Esophagus squamous epithelium (tissue), 5 donors: ENCODE measurements at regions not wholly inside any gene's neighbourhood (a gene's known extent, or its start where the extent isn't known, plus 50 kb on each side); places are given as distances from the start of the nearest gene placed in this dataset.

ENCODE experiments used
- DNase-seq: peaks from one replicate; lab custom pipeline; 2025; lab: John Stamatoyannopoulos, UW
- H3K27ac ChIP-seq, 4 donors: fragments of 200-600 bp; sonication (generic); one replicate each; pipeline ENCODE4 v1.5.1; 2016 to 2019; ENCODE audit warnings: mild to moderate bottlenecking in 1 of 4
- H3K27me3 ChIP-seq, 4 donors: fragments of 200-600 bp; sonication (generic); 1 replicate in 3 of 4; 2 replicates in 1 of 4; pipeline versions ENCODE4 v1.5.1 to v1.6.0; 2017 to 2021; ENCODE audit warnings: antibody characterized with exemption in 1 of 4
- H3K36me3 ChIP-seq, 3 donors: fragments of 200-600 bp; sonication (generic); one replicate each; pipeline ENCODE4 v1.5.1; 2016 to 2019
- H3K4me1 ChIP-seq, 3 donors: fragments of 200-600 bp; sonication (generic); one replicate each; pipeline ENCODE4 v1.5.1; 2017 to 2019
- H3K4me3 ChIP-seq, 4 donors: fragments of 200-600 bp; sonication (generic); 1 replicate in 3 of 4; 2 replicates in 1 of 4; pipeline ENCODE4 v1.5.1; 2016 to 2019; ENCODE audit warnings: mild to moderate bottlenecking in 2 of 4, moderate library complexity in 1 of 4
- H3K9me3 ChIP-seq, 3 donors: fragments of 200-600 bp; sonication (generic); one replicate each; pipeline ENCODE4 v1.5.1; 2016 to 2019
- POLR2A ChIP-seq, 4 donors: fragments of 450-650 bp; IDR thresholded peaks; one replicate each; pipeline ENCODE4 v1.6.1; 2017; ENCODE audit warnings: antibody characterized with exemption in 4 of 4, mild to moderate bottlenecking in 4 of 4, moderate library complexity in 3 of 4
- WGBS, 2 donors: methylation state at CpG; one replicate each; pipeline ENCODE4 v1.1.5; 2018; 5-methylcytosine and 5-hydroxymethylcytosine counted together
- intact Hi-C: fragments of 100-400 bp; cut with DNase I; formaldehyde crosslinking; loops from one replicate; pipeline ENCODE4 v1.15.0; 2022
- TF ChIP-seq, protein P1 (sequence below), 6 experiments: fragments of 450-650 bp in 4 of 6; fragments of 200-600 bp in 2 of 6; sonication (generic) in 2 of 6; IDR thresholded peaks; one replicate each; pipeline ENCODE4 v1.5.1; 2016 to 2019; ENCODE audit warnings: antibody characterized with exemption in 6 of 6, mild to moderate bottlenecking in 4 of 6, moderate library complexity in 4 of 6
- donor health status: DM: yes; HTN: yes; CAD: no.

- H3K27me3 ChIP-seq, result no peaks in the 10 kb centered on the region
- intact Hi-C loops, result no loop called here
- TF ChIP-seq POLR2A (IDR thresholded peaks at IDR 0.05), result no peak
- TF ChIP-seq, protein P1, sequence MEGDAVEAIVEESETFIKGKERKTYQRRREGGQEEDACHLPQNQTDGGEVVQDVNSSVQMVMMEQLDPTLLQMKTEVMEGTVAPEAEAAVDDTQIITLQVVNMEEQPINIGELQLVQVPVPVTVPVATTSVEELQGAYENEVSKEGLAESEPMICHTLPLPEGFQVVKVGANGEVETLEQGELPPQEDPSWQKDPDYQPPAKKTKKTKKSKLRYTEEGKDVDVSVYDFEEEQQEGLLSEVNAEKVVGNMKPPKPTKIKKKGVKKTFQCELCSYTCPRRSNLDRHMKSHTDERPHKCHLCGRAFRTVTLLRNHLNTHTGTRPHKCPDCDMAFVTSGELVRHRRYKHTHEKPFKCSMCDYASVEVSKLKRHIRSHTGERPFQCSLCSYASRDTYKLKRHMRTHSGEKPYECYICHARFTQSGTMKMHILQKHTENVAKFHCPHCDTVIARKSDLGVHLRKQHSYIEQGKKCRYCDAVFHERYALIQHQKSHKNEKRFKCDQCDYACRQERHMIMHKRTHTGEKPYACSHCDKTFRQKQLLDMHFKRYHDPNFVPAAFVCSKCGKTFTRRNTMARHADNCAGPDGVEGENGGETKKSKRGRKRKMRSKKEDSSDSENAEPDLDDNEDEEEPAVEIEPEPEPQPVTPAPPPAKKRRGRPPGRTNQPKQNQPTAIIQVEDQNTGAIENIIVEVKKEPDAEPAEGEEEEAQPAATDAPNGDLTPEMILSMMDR (IDR thresholded peaks at IDR 0.05), result no peak
- 89 to 100% methylated on average over 2 of the region's 2 CpGs for WGBS, 2 donors
- DNase-seq, result no peak
- no peak overlapping the region for H3K27ac ChIP-seq
- H3K4me3 ChIP-seq, result no peak overlapping the region
- H3K4me1 ChIP-seq, result no peaks in the 10 kb centered on the region
- no peaks in the 10 kb centered on the region for H3K36me3 ChIP-seq
- no peaks in the 10 kb centered on the region for H3K9me3 ChIP-seq
Observed at GRCh38 chr22:26846645-26847044, 189.3 kb downstream of the MIAT start.

GRCh38 chr22:26847046-26847445 lies 189.7 kb downstream of the MIAT start:
- H3K27me3 ChIP-seq, result no peaks in the 10 kb centered on the region
- H3K36me3 ChIP-seq, result no peaks in the 10 kb centered on the region
- H3K4me1 ChIP-seq, result no peaks in the 10 kb centered on the region
- no peak for DNase-seq
- 62 to 65% methylated on average over 5 of the region's 5 CpGs for WGBS, 2 donors
- no peak overlapping the region for H3K27ac ChIP-seq
- intact Hi-C loops, result no loop called here
- no peak overlapping the region for H3K4me3 ChIP-seq
- no peak for TF ChIP-seq POLR2A (IDR thresholded peaks at IDR 0.05)
- TF ChIP-seq, protein P1 (IDR thresholded peaks at IDR 0.05), result no peak
- H3K9me3 ChIP-seq, result no peaks in the 10 kb centered on the region

- no peak for DNase-seq
- Histone ChIP-seq H3K36me3 (no peaks in the 10 kb centered on the region), H3K4me3 (no peak overlapping the region), H3K27ac (no peak overlapping the region), H3K27me3 (no peaks in the 10 kb centered on the region), H3K9me3 (no peaks in the 10 kb centered on the region), H3K4me1 (no peaks in the 10 kb centered on the region)
- TF ChIP-seq, protein P1 (IDR thresholded peaks at IDR 0.05), result no peak
- no peak for TF ChIP-seq POLR2A (IDR thresholded peaks at IDR 0.05)
- WGBS, 2 donors, result 71 to 91% methylated on average over 2 of the region's 2 CpGs
- intact Hi-C loops, result no loop called here
Observed at GRCh38 chr22:26847816-26848215, 190.4 kb downstream of the MIAT start.

GRCh38 chr22:26848244-26848920 lies 191.0 kb downstream of the MIAT start:
- Histone ChIP-seq H3K27ac (no peak overlapping the region), H3K4me3 (no peak overlapping the region), H3K36me3 (no peaks in the 10 kb centered on the region), H3K27me3 (no peaks in the 10 kb centered on the region), H3K9me3 (no peaks in the 10 kb centered on the region), H3K4me1 (no peaks in the 10 kb centered on the region)
- intact Hi-C loops, result no loop called here
- no peak for DNase-seq
- TF ChIP-seq, protein P1 (IDR thresholded peaks at IDR 0.05), result no peak
- TF ChIP-seq POLR2A (IDR thresholded peaks at IDR 0.05), result no peak
- WGBS, 2 donors, result 65 to 78% methylated on average over 8 to 9 of the region's 9 CpGs

DNA sequence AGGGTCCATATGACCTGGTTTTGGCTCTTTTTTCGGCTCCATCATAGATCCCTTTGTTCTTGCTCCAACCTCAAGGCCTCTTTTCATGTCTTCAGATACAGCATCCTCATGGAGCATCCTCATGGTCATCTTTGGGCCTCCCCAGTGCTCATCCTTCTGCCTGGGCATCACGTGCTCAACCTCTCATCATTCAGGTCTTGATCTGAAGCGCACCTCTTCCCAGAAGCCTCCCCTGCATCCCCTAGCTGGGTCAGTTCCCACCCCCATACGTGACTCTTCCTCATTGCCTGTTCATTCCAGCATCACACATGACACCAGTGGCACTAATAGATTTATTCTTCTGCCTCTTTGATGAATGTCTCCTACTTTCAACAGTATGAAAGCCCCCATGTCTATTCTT lies 192.2 kb downstream of the MIAT start:
- TF ChIP-seq POLR2A (IDR thresholded peaks at IDR 0.05), result no peak
- TF ChIP-seq, protein P1 (IDR thresholded peaks at IDR 0.05), result no peak
- DNase-seq, result no peak
- intact Hi-C loops, result no loop called here

More for the DNA sequence above, 192.2 kb downstream of the MIAT start:
- Histone ChIP-seq H3K9me3 (no peaks in the 10 kb centered on the region), H3K4me3 (no peak overlapping the region), H3K4me1 (no peaks in the 10 kb centered on the region), H3K27me3 (no peaks in the 10 kb centered on the region), H3K36me3 (no peaks in the 10 kb centered on the region), H3K27ac (no peak overlapping the region)
- 88 to 89% methylated on average over 4 of the region's 4 CpGs for WGBS, 2 donors
